RWPE1 (cell line): ENCODE measurements at regions not wholly inside any gene's neighbourhood (a gene's known extent, or its start where the extent isn't known, plus 50 kb on each side); places are given as distances from the start of the nearest gene placed in this dataset.

Experiments
- CTCF ChIA-PET: fragments of 350-600 bp; sonication (Branson Sonifier 250); formaldehyde crosslinking; extraction: SDS; loops from one replicate; lab custom pipeline; 2021; lab: Yijun Ruan, JAX
- POLR2A ChIA-PET: fragments of 400-600 bp; formaldehyde crosslinking; extraction: SDS; loops from one replicate; lab custom pipeline; 2020; ENCODE audit warnings: antibody characterized with exemption; ENCODE audit not compliant: low non-redundant PET; lab: Yijun Ruan, JAX
- DNase-seq: peaks from one replicate; pipeline ENCODE4 v3.0.0; 2012; ENCODE audit warnings: low spot score
- H3K27ac ChIP-seq: fragments of 450-650 bp; 2 replicates; pipeline ENCODE4 v1.5.1; 2017
- TF ChIP-seq, protein P1 (sequence below): fragments of 450-650 bp; conservative IDR thresholded peaks from 2 replicates; pipeline ENCODE4 v1.5.1; 2017; ENCODE audit warnings: low read depth, mild to moderate bottlenecking

DNA sequence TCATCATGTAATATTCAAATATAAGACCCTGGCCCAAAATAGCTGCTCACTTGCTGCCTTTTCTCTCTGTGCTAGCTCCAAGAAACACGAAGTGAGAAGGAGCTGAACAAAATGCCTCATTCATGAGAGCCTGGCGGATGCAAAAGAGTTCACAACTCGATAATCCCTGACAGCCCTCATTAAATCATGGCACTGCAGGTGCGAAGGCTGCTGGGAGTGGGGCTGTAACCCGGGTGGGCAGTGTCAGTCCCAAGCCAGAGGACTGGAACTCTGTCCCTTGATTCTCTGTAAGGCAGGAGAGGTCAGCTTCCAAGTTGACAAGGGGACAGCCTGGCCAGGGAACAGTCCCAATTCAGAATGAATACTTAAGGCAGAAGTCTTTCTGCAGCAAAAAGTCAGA is 318.5 kb downstream of the CDC5L start:
- DNase-seq: no peak
- TF ChIP-seq, protein P1, sequence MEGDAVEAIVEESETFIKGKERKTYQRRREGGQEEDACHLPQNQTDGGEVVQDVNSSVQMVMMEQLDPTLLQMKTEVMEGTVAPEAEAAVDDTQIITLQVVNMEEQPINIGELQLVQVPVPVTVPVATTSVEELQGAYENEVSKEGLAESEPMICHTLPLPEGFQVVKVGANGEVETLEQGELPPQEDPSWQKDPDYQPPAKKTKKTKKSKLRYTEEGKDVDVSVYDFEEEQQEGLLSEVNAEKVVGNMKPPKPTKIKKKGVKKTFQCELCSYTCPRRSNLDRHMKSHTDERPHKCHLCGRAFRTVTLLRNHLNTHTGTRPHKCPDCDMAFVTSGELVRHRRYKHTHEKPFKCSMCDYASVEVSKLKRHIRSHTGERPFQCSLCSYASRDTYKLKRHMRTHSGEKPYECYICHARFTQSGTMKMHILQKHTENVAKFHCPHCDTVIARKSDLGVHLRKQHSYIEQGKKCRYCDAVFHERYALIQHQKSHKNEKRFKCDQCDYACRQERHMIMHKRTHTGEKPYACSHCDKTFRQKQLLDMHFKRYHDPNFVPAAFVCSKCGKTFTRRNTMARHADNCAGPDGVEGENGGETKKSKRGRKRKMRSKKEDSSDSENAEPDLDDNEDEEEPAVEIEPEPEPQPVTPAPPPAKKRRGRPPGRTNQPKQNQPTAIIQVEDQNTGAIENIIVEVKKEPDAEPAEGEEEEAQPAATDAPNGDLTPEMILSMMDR: no peak
- CTCF ChIA-PET: no interaction called here
- no peak overlapping the region for H3K27ac ChIP-seq
- POLR2A ChIA-PET: no interaction called here

DNA sequence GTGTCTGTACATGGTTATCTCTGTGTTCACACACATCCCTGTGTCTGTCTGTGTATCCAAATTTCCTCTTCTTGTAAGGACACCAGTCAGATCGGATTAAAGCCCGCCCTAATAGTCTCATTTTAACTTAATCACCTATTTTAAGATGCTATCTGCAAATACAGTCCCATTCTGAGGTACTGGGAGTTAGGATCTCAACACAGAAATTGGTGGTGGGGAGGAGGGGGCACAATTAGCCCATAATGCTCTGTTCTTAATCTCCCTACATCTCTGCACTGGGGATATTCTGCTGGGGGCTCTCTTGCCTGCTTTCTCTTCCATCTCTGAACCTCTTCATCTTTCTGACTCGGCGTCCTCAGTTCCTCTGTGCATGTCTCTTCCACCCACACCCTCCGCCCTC is 320.7 kb downstream of the CDC5L start:
- no peak overlapping the region for H3K27ac ChIP-seq
- POLR2A ChIA-PET: no interaction called here
- no peak for DNase-seq
- CTCF ChIA-PET: no interaction called here
- TF ChIP-seq, protein P1: no peak

DNA sequence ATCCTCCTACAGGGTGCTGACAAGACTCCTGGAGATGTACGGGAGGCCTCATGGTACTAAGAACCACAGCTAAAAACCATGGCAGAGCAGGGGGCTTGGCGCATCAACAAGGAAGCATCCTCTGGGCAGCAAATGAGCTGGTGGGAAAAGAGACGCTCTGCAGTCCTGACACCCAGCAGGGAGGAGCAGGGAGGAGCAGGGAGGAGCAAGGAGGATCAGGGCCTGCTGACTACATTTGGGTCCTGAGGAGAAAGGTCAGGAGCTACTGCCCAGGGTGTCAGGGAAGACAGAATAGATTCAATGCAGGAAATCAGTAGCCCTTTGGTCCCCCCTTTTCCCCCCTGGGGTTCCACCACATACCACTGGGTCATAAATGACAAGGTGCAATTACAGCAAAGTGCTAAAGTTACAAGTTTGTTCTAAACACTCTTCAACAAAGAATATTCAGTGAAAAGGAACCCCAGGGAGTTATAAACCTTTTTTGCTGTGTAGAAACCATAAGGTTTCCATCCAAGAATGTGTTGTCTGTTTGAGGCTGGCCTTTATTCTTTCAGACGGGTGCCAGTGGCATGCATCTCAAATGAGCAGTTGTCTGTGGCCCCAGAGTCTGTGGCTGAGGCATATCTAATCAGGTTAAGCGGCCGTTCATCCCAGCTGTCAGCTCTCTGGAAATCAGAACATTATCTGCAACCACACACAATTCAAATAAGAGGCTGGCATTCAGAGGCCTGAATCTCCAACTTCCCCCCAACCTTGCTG is 325.0 kb downstream of the CDC5L start:
- H3K27ac ChIP-seq: no peak overlapping the region
- ChIA-PET POLR2A (no interaction called here), CTCF (interaction anchor here (0.8 kb wide), 1 partner anchor 237 kb away, joined by 3 read pairs; no protein-coding TSS in a partner anchor)
- TF ChIP-seq, protein P1: no peak
- DNase-seq: no peak

DNA sequence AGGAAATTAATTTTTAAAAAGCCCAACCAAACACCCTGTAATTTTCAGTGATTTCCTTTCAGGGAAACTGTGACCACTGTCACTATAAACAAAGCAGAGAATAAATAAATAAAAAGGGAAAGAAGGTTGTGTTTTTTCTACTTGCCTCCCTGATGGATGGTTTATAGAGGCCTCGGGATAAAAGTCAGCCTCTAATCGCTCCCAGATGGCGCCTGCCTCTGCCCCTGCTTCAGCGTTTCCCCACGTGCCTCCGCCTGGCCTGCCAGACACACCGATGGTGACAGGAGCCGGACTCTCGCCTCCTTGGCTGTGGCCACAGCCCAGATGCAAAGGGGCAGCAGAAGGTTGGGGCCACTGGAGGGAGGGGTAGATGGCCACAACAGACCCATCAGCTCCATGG is 327.7 kb downstream of the CDC5L start:
- ChIA-PET CTCF (no interaction called here), POLR2A (no interaction called here)
- DNase-seq: no peak
- TF ChIP-seq, protein P1: no peak
- H3K27ac ChIP-seq: no peak overlapping the region

DNA sequence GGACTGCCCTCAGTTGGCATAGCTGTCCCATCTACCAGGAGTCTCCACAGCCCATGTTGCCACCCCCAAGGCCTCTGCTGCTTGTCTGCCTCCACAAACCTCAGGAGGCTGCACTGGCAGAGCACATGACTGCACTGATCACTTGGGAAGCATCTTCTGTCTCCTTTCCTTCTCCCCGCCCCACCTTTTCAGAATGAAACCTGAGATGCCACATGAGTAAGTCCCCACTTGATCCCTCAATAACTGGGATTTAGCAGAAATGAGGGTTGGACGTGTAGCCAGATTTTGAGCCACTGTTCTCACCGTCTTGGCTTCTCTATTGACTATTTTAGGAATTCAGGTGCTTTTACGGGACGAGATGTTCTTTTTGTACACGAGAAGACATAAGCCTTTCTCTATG is 328.4 kb downstream of the CDC5L start:
- DNase-seq: no peak
- TF ChIP-seq, protein P1: no peak
- ChIA-PET CTCF (no interaction called here), POLR2A (no interaction called here)
- no peak overlapping the region for H3K27ac ChIP-seq

DNA sequence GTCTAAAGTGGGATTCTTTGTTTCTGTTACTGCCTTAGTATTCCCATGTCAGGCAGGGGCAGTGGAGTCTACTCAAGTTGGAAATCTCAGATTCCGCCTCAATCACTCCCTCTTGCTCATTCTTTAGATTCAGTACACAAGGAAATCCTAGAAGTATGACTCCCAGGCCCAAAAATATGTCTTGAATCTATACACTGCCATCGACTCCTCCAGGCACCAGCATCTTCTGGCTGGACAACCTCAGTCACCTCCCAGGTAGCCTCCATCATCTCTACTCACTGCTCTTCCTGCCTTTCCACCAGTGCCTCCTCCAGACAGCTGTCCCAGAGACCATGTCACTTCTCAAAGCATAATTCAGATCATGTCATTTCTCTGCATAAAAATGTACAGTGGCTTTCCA is 329.9 kb downstream of the CDC5L start:
- no peak for DNase-seq
- TF ChIP-seq, protein P1: no peak
- no peak overlapping the region for H3K27ac ChIP-seq
- CTCF ChIA-PET: interaction anchor here (0.7 kb wide), 1 partner anchor 1590 kb away, joined by 3 read pairs; no protein-coding TSS in a partner anchor
- POLR2A ChIA-PET: no interaction called here
